ENCODE measurements at regions not wholly inside any gene's neighbourhood (a gene's known extent, or its start where the extent isn't known, plus 50 kb on each side); places are given as distances from the start of the nearest gene placed in this dataset.
A peak's percentile ranks its signal among the peaks of the same experiment; 100 is the strongest.

DNA sequence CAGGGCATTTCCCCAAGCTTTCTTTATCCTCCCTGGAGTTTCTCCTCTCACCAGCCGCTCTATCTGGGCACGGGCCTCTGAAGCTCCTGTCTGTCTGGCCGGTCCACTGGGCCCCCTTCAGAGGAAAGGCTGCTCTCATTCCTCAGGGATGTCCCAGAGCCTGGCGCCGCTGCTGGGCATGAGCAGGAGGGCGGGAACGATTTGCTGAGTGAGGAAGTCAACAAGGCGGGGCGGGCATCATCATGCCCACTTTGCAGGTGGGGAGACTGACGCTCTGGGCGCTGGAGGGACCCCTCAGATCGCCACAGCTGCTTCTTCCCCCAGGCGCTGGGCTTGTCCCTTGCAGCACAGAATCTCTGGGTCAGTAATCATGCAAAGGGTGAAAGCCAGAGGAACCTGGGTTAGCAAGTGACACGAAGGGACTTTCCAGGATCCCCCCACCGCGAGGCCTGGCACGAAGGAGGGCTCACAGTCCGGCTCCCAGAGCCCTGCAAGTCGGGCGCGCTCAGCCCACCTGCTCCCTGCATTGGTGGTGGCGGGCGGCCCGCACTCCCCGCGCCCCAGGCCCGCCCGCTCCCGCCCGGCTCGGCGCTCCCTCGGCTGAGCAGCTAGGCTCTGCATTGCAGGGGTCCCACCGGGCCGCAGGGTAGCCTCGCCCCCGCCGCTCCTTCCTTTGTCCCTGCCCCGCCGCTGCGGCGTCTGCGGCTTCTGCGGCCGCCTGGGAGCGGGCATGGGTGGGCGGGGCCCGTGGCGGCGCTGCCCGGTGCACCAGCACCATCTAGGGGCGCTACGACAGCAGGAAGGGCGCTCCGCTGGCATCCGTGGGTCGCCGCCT, 157.8 kb downstream of the CYRIA start:
- TF ChIP-seq FOXA1 (IDR thresholded peaks at IDR 0.05) (no peak), BHLHE40 (IDR thresholded peaks at IDR 0.05; ENCODE audit: borderline replicate concordance) (no peak), ARNT (IDR thresholded peaks at IDR 0.05) (no peak), NFRKB (IDR thresholded peaks at IDR 0.05) (no peak)
- TF ChIP-seq, protein P1, sequence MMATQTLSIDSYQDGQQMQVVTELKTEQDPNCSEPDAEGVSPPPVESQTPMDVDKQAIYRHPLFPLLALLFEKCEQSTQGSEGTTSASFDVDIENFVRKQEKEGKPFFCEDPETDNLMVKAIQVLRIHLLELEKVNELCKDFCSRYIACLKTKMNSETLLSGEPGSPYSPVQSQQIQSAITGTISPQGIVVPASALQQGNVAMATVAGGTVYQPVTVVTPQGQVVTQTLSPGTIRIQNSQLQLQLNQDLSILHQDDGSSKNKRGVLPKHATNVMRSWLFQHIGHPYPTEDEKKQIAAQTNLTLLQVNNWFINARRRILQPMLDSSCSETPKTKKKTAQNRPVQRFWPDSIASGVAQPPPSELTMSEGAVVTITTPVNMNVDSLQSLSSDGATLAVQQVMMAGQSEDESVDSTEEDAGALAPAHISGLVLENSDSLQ (IDR thresholded peaks at IDR 0.05): no peak
- peak; percentile 62 for DNase-seq (ENCODE audit: extremely low spot score)
- CTCF ChIA-PET: interaction anchor here (0.6 to 1.3 kb wide), 2 partner anchors 568 to 871 kb away, joined by 3 read pairs; no protein-coding TSS in a partner anchor
- POLR2A ChIA-PET: no interaction called here

DNA sequence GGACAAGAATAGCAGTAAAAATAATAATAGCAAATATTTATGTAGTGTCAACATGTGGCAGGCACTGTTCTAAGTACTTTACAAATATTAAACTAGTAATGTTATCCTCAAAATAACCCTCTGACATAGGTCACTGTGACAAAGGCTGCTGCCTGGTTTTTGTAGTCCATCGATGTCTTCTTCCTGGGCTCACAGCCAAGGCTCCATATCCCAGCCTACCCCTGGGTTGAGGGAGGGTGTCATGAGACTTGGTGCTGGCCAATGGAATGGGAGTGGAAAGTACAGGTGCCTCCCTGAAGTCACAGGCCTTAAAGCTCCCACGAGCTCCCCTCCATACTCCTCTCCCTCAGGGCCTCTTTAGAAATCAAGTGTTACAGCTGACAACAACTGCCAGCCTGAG, 159.3 kb downstream of the CYRIA start:
- DNase-seq (ENCODE audit: extremely low spot score): no peak
- ChIA-PET CTCF (no interaction called here), POLR2A (no interaction called here)
- TF ChIP-seq SP1 (IDR thresholded peaks at IDR 0.05) (no peak), HDGF (IDR thresholded peaks at IDR 0.05; ENCODE audit: borderline replicate concordance) (no peak), NFRKB (IDR thresholded peaks at IDR 0.05) (no peak), ELF4 (IDR thresholded peaks at IDR 0.05) (no peak), LEF1 (IDR thresholded peaks at IDR 0.05; ENCODE audit: borderline replicate concordance) (no peak), FOXK2 (IDR thresholded peaks at IDR 0.05) (no peak), ZNF384 (IDR thresholded peaks at IDR 0.05) (no peak), TARDBP (IDR thresholded peaks at IDR 0.05) (no peak), FOXM1 (IDR thresholded peaks at IDR 0.05; ENCODE audit: borderline replicate concordance) (no peak), SUZ12 (IDR thresholded peaks at IDR 0.05) (no peak), BHLHE40 (IDR thresholded peaks at IDR 0.05; ENCODE audit: borderline replicate concordance) (no peak), FOXA1 (IDR thresholded peaks at IDR 0.05) (no peak), CTBP1 (IDR thresholded peaks at IDR 0.05; ENCODE audit: borderline replicate concordance) (no peak), L3MBTL2 (conservative IDR thresholded peaks at IDR 0.05) (no peak), ARNT (IDR thresholded peaks at IDR 0.05) (no peak)
- TF ChIP-seq, protein P1 (IDR thresholded peaks at IDR 0.05): no peak

DNA sequence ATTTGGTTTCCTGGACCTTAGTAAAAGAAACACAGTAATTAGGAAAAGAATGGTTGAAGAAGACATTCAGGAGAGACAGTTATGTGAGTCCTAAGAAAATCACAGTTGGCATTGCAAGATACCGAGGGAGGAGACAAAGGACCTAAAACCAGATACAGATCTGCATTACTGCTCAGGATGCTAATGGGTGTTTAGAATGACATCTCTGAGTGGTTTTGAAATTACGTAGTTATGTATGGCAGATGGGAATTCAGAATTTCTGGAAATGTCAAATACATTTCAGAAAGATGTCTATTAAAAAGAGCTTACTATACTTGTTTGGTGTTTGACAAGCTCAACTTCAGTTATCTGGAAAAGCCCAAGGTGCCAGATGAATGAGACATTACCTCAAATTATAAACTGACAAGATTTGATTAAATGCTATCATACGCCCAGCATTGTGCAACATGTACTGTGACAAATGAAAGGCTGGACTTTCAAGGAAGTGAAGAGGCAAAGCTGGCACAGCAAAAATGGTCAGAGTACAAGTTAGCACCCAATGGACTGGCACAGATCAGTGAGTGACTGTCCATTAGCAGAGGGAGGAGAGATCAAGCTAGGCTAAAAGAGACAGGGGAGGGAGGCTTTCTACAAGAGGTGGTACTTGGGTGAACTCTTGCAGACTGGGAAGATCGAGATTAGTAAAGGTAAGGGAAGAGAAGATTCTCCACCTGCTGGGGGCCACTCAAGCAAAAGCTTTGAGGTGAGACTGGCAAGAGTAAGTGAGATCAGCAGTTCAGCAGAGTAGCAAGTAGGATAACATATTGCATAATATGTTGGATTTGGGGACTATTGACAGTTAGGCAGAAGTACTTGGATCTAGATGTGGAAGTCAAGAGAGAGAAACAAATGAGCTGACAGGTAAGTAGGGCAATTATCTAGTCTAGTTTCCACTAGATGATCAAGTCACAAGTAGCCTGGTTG, 168.9 kb downstream of the CYRIA start:
- no peak for DNase-seq (ENCODE audit: extremely low spot score)
- CTCF ChIA-PET: no interaction called here
- TF ChIP-seq BHLHE40 (IDR thresholded peaks at IDR 0.05; ENCODE audit: borderline replicate concordance) (no peak), SP1 (IDR thresholded peaks at IDR 0.05) (no peak), SUZ12 (IDR thresholded peaks at IDR 0.05) (no peak), ARNT (IDR thresholded peaks at IDR 0.05) (no peak), HDGF (IDR thresholded peaks at IDR 0.05; ENCODE audit: borderline replicate concordance) (no peak), L3MBTL2 (conservative IDR thresholded peaks at IDR 0.05) (no peak), ZNF384 (IDR thresholded peaks at IDR 0.05) (no peak), FOXA1 (IDR thresholded peaks at IDR 0.05) (no peak), CTBP1 (IDR thresholded peaks at IDR 0.05; ENCODE audit: borderline replicate concordance) (no peak), TARDBP (IDR thresholded peaks at IDR 0.05) (no peak), NFRKB (IDR thresholded peaks at IDR 0.05) (no peak), FOXM1 (IDR thresholded peaks at IDR 0.05; ENCODE audit: borderline replicate concordance) (no peak), FOXK2 (IDR thresholded peaks at IDR 0.05) (no peak)
- TF ChIP-seq, protein P1 (IDR thresholded peaks at IDR 0.05): no peak
- POLR2A ChIA-PET: no interaction called here

DNA sequence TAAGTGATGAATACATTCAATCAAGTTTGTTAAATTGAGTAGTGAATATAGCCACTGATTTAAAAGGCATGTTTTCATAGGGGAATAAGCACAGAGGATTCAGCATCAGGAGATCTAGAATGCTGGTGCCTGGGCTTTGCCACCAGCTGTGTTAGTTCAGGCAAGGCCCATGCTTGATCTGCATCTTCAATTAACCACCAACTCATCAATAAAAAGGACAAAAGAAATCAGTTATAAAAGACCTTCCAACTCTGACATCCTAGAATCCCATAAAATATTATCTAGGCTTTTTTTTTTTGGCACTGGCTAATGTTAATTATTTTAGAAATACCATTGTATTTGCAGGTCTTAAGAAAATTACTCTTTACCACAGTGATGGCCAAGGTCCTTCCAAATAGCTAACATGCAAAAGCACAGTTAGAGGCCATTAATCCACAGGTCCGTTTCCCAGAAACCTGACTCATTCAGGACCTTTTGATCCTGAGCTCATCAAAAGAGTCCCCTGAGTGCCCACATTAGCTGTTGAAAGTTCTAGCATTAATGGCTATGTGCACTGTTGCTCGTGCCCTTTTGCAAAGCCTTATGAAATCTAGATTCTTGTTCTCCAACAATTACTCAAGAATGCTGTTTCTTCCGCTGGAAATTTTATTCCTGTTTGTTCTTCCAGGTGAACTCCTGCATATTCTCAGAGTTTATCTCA, 170.0 kb downstream of the CYRIA start:
- no peak for TF ChIP-seq FOXK2 (IDR thresholded peaks at IDR 0.05)
- TF ChIP-seq SP1 (IDR thresholded peaks at IDR 0.05): no peak
- no peak for TF ChIP-seq LEF1 (IDR thresholded peaks at IDR 0.05; ENCODE audit: borderline replicate concordance)
- TF ChIP-seq HDGF (IDR thresholded peaks at IDR 0.05; ENCODE audit: borderline replicate concordance): no peak
- no peak for DNase-seq (ENCODE audit: extremely low spot score)
- POLR2A ChIA-PET: no interaction called here
- CTCF ChIA-PET: no interaction called here

DNA sequence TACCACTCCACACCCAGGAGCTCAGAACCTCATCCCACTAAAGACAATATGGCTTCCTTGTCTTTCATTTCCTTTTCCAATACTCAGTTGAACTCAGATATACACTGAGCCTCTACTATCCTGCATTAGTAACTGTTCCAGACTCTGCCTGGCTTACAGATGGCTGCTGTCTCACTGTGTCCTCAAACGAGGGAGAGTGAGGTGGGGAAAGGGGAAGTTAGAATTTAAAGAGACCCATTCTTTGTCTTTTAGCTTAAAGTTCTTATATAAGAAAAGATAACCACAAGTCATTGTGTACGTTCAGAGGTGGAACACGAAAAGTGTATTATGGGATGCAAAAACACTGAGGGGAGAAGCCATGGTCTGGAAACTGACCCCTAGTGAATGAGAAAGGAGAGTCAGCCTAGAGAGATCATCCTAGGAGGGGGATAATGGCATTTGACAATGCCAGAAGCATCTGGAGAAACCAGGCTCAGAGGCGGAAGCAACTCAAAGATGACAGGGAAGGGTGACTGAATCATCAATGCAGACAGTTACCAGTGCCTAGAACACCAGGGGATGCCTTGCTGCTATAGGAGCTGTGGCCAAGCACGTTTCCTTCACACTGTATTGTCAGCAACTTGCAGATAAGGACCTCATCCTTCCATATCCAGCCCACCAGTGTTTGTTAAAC, 170.7 kb downstream of the CYRIA start:
- no peak for DNase-seq (ENCODE audit: extremely low spot score)
- POLR2A ChIA-PET: no interaction called here
- TF ChIP-seq FOXA1 (IDR thresholded peaks at IDR 0.05) (no peak), CTBP1 (IDR thresholded peaks at IDR 0.05; ENCODE audit: borderline replicate concordance) (no peak), HDGF (IDR thresholded peaks at IDR 0.05; ENCODE audit: borderline replicate concordance) (no peak), SUZ12 (IDR thresholded peaks at IDR 0.05) (no peak), BHLHE40 (IDR thresholded peaks at IDR 0.05; ENCODE audit: borderline replicate concordance) (no peak), TARDBP (IDR thresholded peaks at IDR 0.05) (no peak), L3MBTL2 (conservative IDR thresholded peaks at IDR 0.05) (no peak)
- CTCF ChIA-PET: no interaction called here
